Activated CD8-positive, alpha-beta memory T cell treated with anti-CD3 and anti-CD28 coated beads for 36 hours (primary cell): ENCODE measurements at regions not wholly inside any gene's neighbourhood (a gene's known extent, or its start where the extent isn't known, plus 50 kb on each side); places are given as distances from the start of the nearest gene placed in this dataset.

ENCODE experiments used
- CTCF ChIA-PET: fragments of 350-600 bp; sonication (Branson Sonifier 250); formaldehyde crosslinking; loops from one replicate; lab custom pipeline; 2021; ENCODE audit warnings: antibody characterized with exemption; lab: Charles Lee
- POLR2A ChIA-PET: fragments of 350-600 bp; sonication (Branson Sonifier 250); formaldehyde crosslinking; loops from one replicate; lab custom pipeline; 2021; ENCODE audit warnings: antibody characterized with exemption; lab: Charles Lee

GRCh38 chr13:84038001-84038400 lies 155.7 kb upstream of the SLITRK1 start:
- CTCF ChIA-PET: no interaction called here
- POLR2A ChIA-PET: no interaction called here

GRCh38 chr13:84032116-84032515 lies 149.8 kb upstream of the SLITRK1 start:
- ChIA-PET POLR2A (no interaction called here), CTCF (no interaction called here)

GRCh38 chr13:84031120-84031519 lies 148.8 kb upstream of the SLITRK1 start:
- CTCF ChIA-PET: no interaction called here

GRCh38 chr13:84029396-84029795 lies 147.1 kb upstream of the SLITRK1 start:
- ChIA-PET POLR2A (no interaction called here), CTCF (no interaction called here)

More at GRCh38 chr13:84031120-84031519, 148.8 kb upstream of the SLITRK1 start:
- POLR2A ChIA-PET: no interaction called here

- POLR2A ChIA-PET: no interaction called here
- CTCF ChIA-PET: no interaction called here
Measured at GRCh38 chr13:84025824-84026223, 143.6 kb upstream of the SLITRK1 start.

GRCh38 chr13:83996415-83996814 lies 114.1 kb upstream of the SLITRK1 start:
- CTCF ChIA-PET: no interaction called here
- POLR2A ChIA-PET: no interaction called here

- ChIA-PET CTCF (no interaction called here), POLR2A (no interaction called here)
Measured at GRCh38 chr13:83995930-83996329, 113.7 kb upstream of the SLITRK1 start.

- ChIA-PET CTCF (no interaction called here), POLR2A (no interaction called here)
Measured at GRCh38 chr13:83992566-83993358, 110.5 kb upstream of the SLITRK1 start.

- ChIA-PET POLR2A (no interaction called here), CTCF (no interaction called here)
Measured at GRCh38 chr13:83987394-83987793, 105.1 kb upstream of the SLITRK1 start.

- ChIA-PET POLR2A (no interaction called here), CTCF (no interaction called here)
Measured at GRCh38 chr13:83984793-83985192, 102.5 kb upstream of the SLITRK1 start.

- CTCF ChIA-PET: no interaction called here
- POLR2A ChIA-PET: no interaction called here
Measured at GRCh38 chr13:83980331-83980730, 98.1 kb upstream of the SLITRK1 start.

- CTCF ChIA-PET: no interaction called here
- POLR2A ChIA-PET: no interaction called here
Measured at GRCh38 chr13:83975655-83976165, 93.4 kb upstream of the SLITRK1 start.

- ChIA-PET POLR2A (no interaction called here), CTCF (no interaction called here)
Measured at GRCh38 chr13:83958531-83958930, 76.3 kb upstream of the SLITRK1 start.

GRCh38 chr13:83955011-83955410 lies 72.7 kb upstream of the SLITRK1 start:
- CTCF ChIA-PET: no interaction called here
- POLR2A ChIA-PET: no interaction called here

GRCh38 chr13:83953916-83954315 lies 71.6 kb upstream of the SLITRK1 start:
- CTCF ChIA-PET: no interaction called here

GRCh38 chr13:83950293-83950692 lies 68.0 kb upstream of the SLITRK1 start:
- ChIA-PET POLR2A (no interaction called here), CTCF (no interaction called here)

More at GRCh38 chr13:83953916-83954315, 71.6 kb upstream of the SLITRK1 start:
- POLR2A ChIA-PET: no interaction called here

- CTCF ChIA-PET: no interaction called here
- POLR2A ChIA-PET: no interaction called here
Measured at GRCh38 chr13:83943530-83944279, 61.4 kb upstream of the SLITRK1 start.

GRCh38 chr13:83941701-83942335 lies 59.5 kb upstream of the SLITRK1 start:
- ChIA-PET POLR2A (no interaction called here), CTCF (no interaction called here)

- CTCF ChIA-PET: no interaction called here
- POLR2A ChIA-PET: no interaction called here
Measured at GRCh38 chr13:83940742-83941141, 58.5 kb upstream of the SLITRK1 start.

GRCh38 chr13:83937579-83937978 lies 55.3 kb upstream of the SLITRK1 start:
- ChIA-PET CTCF (no interaction called here), POLR2A (no interaction called here)
